ENCODE measurements at regions not wholly inside any gene's neighbourhood (a gene's known extent, or its start where the extent isn't known, plus 50 kb on each side); places are given as distances from the start of the nearest gene placed in this dataset.
"Not testable (repeated sequence)": the region's sequence is repeated elsewhere in the genome, so short reads cannot be mapped to it uniquely, and the experiment has no call there.

- no peak for DNase-seq
Observed at GRCh38 chr2:209086761-209087160, 337.1 kb upstream of the MAP2 start.

DNA sequence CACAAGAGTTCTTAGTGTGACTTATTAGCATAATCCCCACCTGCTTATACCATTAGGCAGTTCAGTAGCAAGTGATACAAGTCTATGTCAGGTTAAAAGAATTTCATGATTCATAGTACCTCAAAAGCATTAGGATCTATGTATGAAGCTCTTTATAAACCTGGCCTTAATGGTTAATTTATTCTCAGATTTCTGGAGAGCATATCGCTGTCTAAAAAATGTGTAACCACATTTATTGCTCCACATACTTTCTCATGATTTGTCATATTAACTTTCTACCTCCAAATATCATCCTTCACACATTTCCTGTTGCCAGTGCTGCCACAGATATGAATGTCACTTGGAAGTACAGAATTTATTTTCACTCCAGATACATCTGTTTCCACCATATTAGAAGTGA lies 332.8 kb upstream of the MAP2 start:
- DNase-seq, result no peak

GRCh38 chr2:209094221-209094620 lies 329.6 kb upstream of the MAP2 start:
- DNase-seq, result no peak

GRCh38 chr2:209095432-209095831 lies 328.4 kb upstream of the MAP2 start:
- DNase-seq, result no peak

GRCh38 chr2:209097168-209097567 lies 326.7 kb upstream of the MAP2 start:
- no peak for DNase-seq

GRCh38 chr2:209102319-209102718 lies 321.5 kb upstream of the MAP2 start:
- no peak for DNase-seq

DNA sequence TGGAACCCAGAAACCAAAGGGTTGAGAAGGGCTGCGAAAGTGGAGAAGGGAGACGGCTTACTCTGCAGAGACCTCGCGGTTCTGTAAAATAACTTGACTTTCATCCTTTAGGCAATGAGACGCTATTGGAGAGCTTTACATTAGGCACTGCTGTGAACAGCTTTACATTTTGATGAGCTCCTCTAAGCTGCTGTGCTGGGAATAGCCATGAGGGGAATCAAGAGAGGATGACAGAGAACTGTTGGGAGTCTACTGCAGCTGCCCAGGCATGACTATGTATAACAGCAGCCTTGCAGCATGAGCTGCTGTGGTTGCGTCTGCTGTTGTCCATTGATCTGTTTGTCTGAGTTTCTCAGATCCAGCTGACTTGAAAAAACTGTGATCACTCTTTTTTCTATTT lies 310.8 kb upstream of the MAP2 start:
- no peak for DNase-seq

- no peak for DNase-seq
Observed at GRCh38 chr2:209114588-209115240, 309.1 kb upstream of the MAP2 start.

- DNase-seq, result no peak
Observed at GRCh38 chr2:209121691-209122090, 302.2 kb upstream of the MAP2 start.

- DNase-seq, result no peak
Observed at GRCh38 chr2:209125291-209125690, 298.6 kb upstream of the MAP2 start.

- DNase-seq, result no peak
Observed at GRCh38 chr2:209138079-209138478, 285.8 kb upstream of the MAP2 start.

- no peak for DNase-seq
Observed at GRCh38 chr2:209141142-209141541, 282.7 kb upstream of the MAP2 start.

DNA sequence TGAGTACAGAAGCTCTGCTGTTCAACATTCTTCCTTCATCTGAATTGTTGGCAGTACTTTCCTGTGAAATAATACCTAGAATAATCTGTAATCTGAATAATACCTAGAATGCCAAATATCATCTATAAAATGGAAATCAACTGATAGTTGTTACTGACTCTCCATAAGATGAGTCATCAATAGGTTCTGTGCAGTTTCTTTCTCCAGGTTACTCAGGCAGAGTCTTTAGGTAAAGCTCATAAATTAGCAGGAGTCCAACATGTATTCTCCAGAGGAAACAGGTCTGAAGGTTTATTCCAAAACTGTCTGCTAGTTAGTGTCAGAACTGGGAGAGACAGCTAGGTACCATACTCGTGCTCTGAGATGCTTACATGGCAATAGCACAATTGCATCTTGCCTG lies 282.0 kb upstream of the MAP2 start:
- no peak for DNase-seq

DNA sequence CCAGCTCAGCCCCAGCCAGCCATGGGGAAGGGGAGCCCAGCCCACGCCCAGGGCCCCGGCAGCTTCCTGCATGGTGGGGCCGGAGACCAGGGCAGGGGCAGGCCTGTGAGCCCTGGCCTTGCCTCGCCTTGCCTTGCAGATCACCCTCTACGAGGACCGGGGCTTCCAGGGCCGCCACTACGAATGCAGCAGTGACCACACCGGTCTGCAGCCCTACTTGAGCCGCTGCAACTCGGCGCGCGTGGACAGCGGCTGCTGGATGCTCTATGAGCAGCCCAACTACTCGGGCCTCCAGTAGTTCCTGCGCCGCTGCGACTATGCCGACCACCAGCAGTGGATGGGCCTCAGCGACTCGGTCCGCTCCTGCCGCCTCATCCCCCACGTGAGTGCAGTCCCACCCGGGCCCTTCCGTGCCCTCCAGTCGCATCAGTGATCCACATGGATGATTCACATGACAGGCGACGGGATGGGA lies 278.6 kb upstream of the MAP2 start:
- not testable (repeated sequence) for DNase-seq

DNA sequence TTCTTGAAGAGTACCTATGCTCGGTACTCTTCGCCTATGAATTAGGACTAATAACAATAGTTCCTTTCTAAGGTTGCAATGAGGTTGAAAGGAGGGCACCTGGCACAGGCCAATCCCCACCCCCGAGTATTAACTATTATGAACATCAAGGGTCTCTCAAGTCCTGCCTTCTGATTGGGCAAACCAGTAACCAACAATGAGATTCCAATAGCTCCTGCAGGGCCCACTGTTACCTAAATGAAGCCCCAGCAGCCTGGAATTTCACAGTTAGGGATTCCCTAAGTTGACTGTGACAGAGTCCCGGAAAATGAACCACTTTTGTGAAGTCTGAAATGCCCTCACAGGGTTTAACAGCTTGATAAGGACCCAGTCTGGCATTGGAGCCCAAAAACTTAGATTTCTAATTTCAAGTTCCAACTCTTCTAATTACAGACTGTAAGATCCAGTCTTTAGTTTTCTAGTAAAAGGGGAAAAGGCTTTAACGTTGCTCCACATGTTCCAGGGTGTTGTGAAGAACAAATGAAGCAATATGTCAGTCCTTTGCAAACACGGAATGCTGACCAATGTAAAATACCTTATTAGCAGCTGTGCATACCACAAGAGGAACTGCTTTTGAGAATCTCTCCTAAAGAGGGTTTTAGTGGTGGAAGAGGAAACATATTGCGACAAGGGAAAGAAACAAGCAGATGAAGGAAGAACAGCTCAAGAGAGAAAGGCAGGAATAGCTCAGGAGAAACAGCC lies 277.7 kb upstream of the MAP2 start:
- DNase-seq, result no peak

DNA sequence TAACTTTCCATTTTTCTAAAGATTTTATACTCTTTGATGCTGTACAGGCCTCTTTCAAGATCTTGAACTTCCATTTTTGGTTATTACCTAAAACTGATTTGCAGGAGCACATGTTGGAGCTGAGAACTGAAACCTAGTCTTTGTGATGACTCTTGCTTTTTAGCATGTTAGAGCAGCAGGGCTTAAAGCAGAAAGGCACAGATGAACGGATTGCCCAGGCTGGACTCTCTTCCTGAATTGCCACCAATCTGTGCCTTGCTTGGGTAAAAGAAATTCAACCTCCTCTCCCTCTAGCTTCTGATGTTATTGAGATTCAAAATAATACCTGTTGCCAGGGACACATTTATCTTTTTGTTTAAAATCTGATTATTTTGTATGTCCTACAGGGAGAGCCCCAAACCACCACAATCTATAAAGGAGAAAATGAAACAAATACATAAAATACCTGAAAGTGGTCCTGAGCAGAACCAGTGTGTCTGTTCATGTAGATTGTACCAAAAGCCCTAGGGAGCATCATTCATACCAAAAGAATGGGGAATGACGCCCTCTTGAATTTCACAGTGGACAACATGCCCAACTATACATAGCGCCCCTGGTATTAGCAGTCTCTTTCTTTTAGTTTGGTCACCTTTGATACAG lies 277.0 kb upstream of the MAP2 start:
- no peak for DNase-seq

- DNase-seq, result no peak
Observed at GRCh38 chr2:209147981-209148380, 275.9 kb upstream of the MAP2 start.

GRCh38 chr2:209160800-209161588 lies 262.9 kb upstream of the MAP2 start:
- DNase-seq, result no peak

- no peak for DNase-seq
Observed at GRCh38 chr2:209162129-209162528, 261.7 kb upstream of the MAP2 start.

- no peak for DNase-seq
Observed at GRCh38 chr2:209181984-209182383, 241.9 kb upstream of the MAP2 start.

DNA sequence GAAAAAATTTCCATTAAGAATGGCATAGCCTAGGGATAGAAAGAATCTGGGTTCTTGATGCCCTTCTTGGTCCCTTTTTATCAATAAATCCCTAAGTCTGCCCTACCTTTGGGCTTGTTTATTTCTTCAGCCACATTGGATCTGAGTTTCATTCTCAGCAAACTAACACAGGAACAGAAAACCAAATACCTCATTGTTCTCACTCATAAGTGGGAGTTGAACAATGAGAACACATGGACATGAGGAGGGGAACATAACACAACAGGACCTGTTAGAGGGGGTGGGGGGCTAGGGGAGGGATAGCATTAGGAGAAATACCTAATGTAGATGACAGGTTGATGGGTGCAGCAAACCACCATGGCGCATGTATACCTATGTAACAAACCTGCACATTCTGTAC lies 237.0 kb upstream of the MAP2 start:
- DNase-seq, result not testable (repeated sequence)

- DNase-seq, result no peak
Observed at GRCh38 chr2:209189893-209190292, 234.0 kb upstream of the MAP2 start.

DNA sequence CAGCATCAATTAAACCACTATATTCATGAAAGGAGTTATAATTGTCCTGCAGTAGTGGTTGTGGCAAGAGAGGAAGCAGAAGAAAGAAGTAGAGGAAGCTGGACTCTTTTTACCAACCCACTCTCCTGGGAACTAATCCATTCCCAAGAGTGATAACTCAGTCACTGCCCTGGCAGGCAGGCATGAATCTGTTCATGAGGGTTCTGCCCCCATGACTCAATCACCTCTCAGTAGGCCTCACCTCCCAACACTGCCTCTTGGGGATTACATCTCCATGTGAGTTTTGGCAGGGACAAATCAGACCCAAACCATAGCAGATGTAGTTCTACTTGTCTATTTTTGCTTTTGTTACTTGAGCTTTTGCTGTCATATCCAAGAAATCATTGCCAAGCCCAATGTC lies 232.7 kb upstream of the MAP2 start:
- DNase-seq, result no peak
